ENCODE measurements at regions not wholly inside any gene's neighbourhood (a gene's known extent, or its start where the extent isn't known, plus 50 kb on each side); places are given as distances from the start of the nearest gene placed in this dataset.

GRCh38 chr1:87495147-87495546, 166.5 kb downstream of the LMO4 start:
- H3K27ac Mint-ChIP-seq (ENCODE audit: low read depth, unreplicated experiment), result no peak overlapping the region
- no peak for DNase-seq (ENCODE audit: unreplicated experiment)
- TF ChIP-seq CTCF (IDR thresholded peaks at IDR 0.05; ENCODE audit: unreplicated experiment), result no peak

GRCh38 chr1:87495870-87496269, 167.2 kb downstream of the LMO4 start:
- BruUV-seq (replicated peaks), result no TSS peak
- Mint-ChIP-seq H3K27me3 (ENCODE audit: insufficient read depth, unreplicated experiment) (no peaks in the 10 kb centered on the region), H3K27ac (ENCODE audit: low read depth, unreplicated experiment) (no peak overlapping the region), H3K9me3 (ENCODE audit: unreplicated experiment) (no peaks in the 10 kb centered on the region), H3K36me3 (ENCODE audit: insufficient read depth, unreplicated experiment) (no peaks in the 10 kb centered on the region), H3K4me1 (ENCODE audit: insufficient read depth, unreplicated experiment) (no peaks in the 10 kb centered on the region), H3K4me3 (ENCODE audit: unreplicated experiment) (no peak overlapping the region)
- no peak for DNase-seq (ENCODE audit: unreplicated experiment)
- intact Hi-C loops (cut with micrococcal nuclease), result no loop called here
- ChIA-PET POLR2A (no interaction called here), CTCF (interaction anchor here (1.8 kb wide), 1 partner anchor 458 kb away, joined by 4 read pairs; no protein-coding TSS in a partner anchor)
- TF ChIP-seq CTCF (IDR thresholded peaks at IDR 0.05; ENCODE audit: unreplicated experiment), result no peak

More at GRCh38 chr1:87495147-87495546, 166.5 kb downstream of the LMO4 start:
- no peaks in the 10 kb centered on the region for H3K36me3 Mint-ChIP-seq (ENCODE audit: insufficient read depth, unreplicated experiment)
- POLR2A ChIA-PET, result no interaction called here
- intact Hi-C loops (cut with micrococcal nuclease), result no loop called here
- H3K4me3 Mint-ChIP-seq (ENCODE audit: unreplicated experiment), result no peak overlapping the region
- H3K9me3 Mint-ChIP-seq (ENCODE audit: unreplicated experiment), result no peaks in the 10 kb centered on the region
- CTCF ChIA-PET, result interaction anchor here (1.8 kb wide), 1 partner anchor 458 kb away, joined by 4 read pairs; no protein-coding TSS in a partner anchor
- H3K4me1 Mint-ChIP-seq (ENCODE audit: insufficient read depth, unreplicated experiment), result no peaks in the 10 kb centered on the region
- no peaks in the 10 kb centered on the region for H3K27me3 Mint-ChIP-seq (ENCODE audit: insufficient read depth, unreplicated experiment)
- BruUV-seq (replicated peaks), result no TSS peak

- intact Hi-C loops (cut with micrococcal nuclease), result no loop called here
- ChIA-PET CTCF (interaction anchor here (0.6 kb wide), 2 partner anchors 339 to 402 kb away, joined by 3 to 4 read pairs; no protein-coding TSS in a partner anchor), POLR2A (interaction anchor here (0.6 kb wide), 1 partner anchor 416 kb away, joined by 3 read pairs; no protein-coding TSS in a partner anchor)
- no peaks in the 10 kb centered on the region for H3K4me1 Mint-ChIP-seq (ENCODE audit: insufficient read depth, unreplicated experiment)
- no peak overlapping the region for H3K4me3 Mint-ChIP-seq (ENCODE audit: unreplicated experiment)
- no peak overlapping the region for H3K27ac Mint-ChIP-seq (ENCODE audit: low read depth, unreplicated experiment)
- TF ChIP-seq CTCF (IDR thresholded peaks at IDR 0.05; ENCODE audit: unreplicated experiment), result no peak
- BruUV-seq (replicated peaks), result no TSS peak
- no peaks in the 10 kb centered on the region for H3K9me3 Mint-ChIP-seq (ENCODE audit: unreplicated experiment)
- no peaks in the 10 kb centered on the region for H3K27me3 Mint-ChIP-seq (ENCODE audit: insufficient read depth, unreplicated experiment)
- no peaks in the 10 kb centered on the region for H3K36me3 Mint-ChIP-seq (ENCODE audit: insufficient read depth, unreplicated experiment)
- DNase-seq (ENCODE audit: unreplicated experiment), result no peak
Observed at GRCh38 chr1:87497380-87498203, 168.9 kb downstream of the LMO4 start.

- no TSS peak for BruUV-seq (replicated peaks)
- DNase-seq (ENCODE audit: unreplicated experiment), result peak; percentile 9
- Mint-ChIP-seq H3K27me3 (ENCODE audit: insufficient read depth, unreplicated experiment) (no peaks in the 10 kb centered on the region), H3K4me3 (ENCODE audit: unreplicated experiment) (no peak overlapping the region), H3K36me3 (ENCODE audit: insufficient read depth, unreplicated experiment) (no peaks in the 10 kb centered on the region), H3K9me3 (ENCODE audit: unreplicated experiment) (no peaks in the 10 kb centered on the region), H3K27ac (ENCODE audit: low read depth, unreplicated experiment) (no peak overlapping the region), H3K4me1 (ENCODE audit: insufficient read depth, unreplicated experiment) (no peaks in the 10 kb centered on the region)
- POLR2A ChIA-PET, result no interaction called here
- TF ChIP-seq CTCF (IDR thresholded peaks at IDR 0.05; ENCODE audit: unreplicated experiment), result no peak
- CTCF ChIA-PET, result interaction anchor here (0.8 kb wide), 1 partner anchor 416 kb away, joined by 5 read pairs; no protein-coding TSS in a partner anchor
- intact Hi-C loops (cut with micrococcal nuclease), result no loop called here
Observed at GRCh38 chr1:87501738-87502137, 173.1 kb downstream of the LMO4 start.

All from MCF 10A (cell line).